Stimulated activated CD8-positive, alpha-beta memory T cell treated with anti-CD3 and anti-CD28 coated beads, Interleukin-2, amount 100 ng/mL, for 1 hour (primary cell): ENCODE measurements at regions not wholly inside any gene's neighbourhood (a gene's known extent, or its start where the extent isn't known, plus 50 kb on each side); places are given as distances from the start of the nearest gene placed in this dataset.
"Not testable (repeated sequence)": the region's sequence is repeated elsewhere in the genome, so short reads cannot be mapped to it uniquely, and the experiment has no call there.

Experiments used
- DNase-seq, 2 donors: peaks; one replicate each; pipeline ENCODE4 v3.0.0-alpha.2; 2020; ENCODE audit warnings: low read depth in 2 of 2

DNA sequence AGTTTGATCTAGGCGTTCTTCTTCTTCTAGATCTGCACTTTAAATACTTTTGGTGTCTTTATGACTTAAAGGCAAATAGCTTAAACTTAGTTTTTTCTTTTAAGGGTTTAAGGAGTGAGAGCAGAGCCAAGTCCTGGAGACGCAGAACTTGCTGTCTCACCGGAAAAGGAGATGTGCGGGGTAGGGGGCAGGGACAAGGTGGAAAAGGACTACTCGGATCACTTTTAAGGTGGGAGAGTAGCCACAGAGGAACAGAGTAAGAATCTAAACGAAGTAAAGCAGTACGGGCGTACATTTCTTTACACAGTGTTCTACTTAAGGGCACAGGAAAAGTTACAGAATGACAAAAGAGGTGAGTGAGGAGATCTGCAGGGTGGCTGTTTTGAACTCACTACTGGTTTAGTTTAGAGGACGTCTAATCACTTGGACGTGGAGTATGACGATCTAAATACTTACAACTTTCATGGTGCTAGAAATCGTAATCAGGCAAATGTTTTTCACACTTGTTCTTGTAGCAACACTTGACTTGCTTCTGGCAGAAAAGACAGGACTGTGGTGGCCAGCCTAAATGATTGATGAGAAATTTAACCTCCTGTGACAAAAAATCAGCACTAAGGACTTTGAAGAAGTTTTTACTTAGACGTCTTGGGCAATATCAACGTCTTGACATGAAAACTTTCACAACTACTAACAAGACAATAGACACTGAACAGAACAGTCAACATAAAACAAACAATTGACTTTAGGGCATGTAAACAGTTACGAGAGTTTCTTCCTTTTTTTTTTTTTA lies 127.0 kb downstream of the ART5 start:
- DNase-seq = not testable (repeated sequence)

DNA sequence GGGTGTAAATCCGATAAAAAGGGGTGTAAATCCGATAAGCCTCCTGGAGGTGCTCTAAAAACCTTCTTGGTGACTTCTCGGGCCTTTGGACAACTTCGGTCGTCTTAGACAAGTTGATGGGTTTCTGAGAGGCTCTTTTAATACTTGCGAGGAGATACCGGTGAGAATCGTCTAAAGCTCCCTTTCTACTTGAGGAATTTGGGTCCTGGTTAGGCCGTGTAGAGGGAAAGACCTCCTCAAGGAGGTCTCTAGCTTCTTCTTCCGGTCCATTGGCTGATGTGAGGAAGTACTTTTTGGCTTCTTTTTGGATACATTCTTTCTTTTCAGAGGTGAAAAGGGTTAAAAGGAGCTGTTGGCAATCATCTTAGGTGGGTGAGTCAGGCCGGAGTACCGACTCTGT lies 128.5 kb downstream of the ART5 start:
- DNase-seq = not testable (repeated sequence)

DNA sequence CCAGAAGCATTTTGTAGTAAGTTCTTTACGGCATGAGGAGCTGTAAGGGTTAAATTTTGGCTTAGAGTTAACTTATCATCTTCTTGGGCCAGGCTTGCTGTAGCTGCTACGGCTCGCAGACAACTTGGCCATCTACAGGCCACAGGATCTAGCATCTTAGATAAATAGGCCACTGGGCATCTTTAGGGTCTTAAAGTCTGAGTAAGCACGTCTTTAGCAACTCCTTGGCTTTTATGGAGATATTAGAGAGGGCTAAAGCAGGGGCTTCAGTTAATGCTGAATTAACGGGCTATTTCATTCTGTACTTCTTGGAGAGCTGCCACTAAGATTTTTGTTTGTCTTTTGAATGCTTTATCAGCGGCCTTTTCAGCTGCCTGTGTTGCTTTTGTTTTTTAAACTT lies 129.0 kb downstream of the ART5 start:
- DNase-seq = not testable (repeated sequence)

DNA sequence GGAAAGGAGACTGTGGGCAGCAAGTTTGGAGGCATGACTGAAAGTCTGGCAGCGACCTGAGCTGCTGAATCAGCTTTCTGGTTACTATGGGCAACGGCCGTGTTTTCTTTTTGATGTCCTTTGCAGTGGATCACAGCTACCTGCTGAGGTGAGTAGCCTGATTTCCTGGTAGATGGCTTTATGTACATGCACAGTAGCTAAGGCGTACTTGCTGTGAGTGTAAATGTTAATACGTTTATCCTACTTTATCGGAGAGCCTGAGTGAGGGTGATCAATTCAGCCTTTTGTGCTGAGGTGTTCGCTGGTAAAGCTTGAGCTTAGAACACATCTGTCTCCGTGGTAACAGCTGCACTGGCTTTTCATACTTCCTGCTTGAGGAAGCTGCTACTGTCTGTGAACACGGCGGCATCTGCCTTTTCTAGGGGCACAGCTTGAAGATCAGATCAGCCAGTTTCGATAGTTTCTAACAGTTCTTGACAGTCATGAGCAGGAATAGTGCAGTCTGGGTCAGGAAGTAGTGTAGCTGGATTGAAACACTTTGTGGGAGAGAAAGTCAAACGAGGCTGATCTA lies 129.6 kb downstream of the ART5 start:
- not testable (repeated sequence) for DNase-seq

DNA sequence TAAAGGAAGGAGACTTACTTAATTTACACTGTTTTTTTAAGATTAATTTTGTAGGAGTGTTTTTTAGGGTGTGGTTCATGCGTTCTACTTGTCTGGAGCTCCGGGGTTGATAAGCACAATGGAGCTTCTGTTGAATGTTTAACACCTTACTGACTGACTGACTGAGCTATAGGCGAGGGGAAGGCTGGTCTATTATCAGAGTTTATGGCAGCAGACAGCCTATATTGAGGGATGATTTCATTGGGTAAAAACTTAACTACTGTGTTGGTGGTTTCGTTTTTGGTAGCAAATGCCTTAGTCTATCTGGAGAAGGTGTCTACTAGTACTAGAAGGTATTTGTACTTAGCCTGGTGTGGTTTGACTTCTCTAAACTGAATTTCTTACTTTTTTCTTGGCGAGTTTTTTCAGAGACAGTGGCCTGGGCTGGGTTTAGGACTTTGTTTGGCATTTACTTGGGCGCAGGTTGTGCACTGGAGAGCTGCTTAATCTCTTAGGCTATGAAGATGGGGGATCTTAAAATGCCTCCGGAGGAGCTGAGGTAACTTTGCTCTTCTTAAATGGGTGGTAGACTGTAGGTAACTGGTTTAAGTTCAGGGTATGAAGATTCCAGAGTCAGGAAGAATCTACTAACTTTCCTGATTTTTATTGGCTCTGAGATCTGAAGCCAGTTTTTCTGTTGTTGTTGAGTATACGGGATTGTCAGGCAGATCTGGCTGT lies 130.2 kb downstream of the ART5 start:
- DNase-seq = not testable (repeated sequence)

DNA sequence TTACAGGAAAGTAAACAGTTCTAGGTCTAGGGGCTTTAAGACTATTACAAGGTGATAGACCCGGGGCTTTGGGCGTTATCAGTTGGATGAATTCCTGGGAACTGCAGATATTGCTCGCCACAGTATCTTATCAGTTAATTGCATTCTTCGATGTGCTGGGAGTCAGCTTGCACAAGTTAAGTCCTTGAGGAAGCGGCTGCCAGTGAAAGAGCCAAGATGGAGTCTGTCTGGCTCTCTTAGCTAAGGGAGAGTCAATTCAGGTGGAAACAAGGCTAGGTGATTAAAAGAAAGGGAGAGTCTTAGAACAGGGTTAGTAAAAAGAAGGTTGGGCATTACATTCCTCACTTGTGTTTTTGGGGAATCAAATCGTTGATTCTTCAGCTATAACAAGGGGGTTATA lies 130.6 kb upstream of the ZNF195 start:
- DNase-seq = not testable (repeated sequence)

DNA sequence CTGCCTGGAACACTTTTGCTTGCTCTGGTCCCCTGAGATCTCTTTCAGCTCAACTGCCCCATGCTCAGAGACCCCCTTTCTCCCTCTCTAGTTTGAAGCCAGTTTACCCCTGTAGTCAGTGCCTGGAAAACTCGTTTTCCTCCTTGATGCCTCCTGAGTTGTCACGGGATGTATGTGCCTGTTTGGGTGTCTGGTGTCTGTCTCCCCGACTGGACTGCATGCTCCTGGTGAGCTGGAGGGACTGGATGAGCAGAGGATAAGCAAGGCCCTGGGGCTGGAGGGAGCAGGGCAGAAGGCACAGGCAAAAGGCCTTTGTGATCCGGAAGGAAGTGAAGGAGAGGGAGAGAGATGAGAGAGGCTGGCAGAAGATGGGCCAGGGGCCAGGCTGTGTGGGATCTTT lies 120.3 kb upstream of the ZNF195 start:
- not testable (repeated sequence) for DNase-seq

DNA sequence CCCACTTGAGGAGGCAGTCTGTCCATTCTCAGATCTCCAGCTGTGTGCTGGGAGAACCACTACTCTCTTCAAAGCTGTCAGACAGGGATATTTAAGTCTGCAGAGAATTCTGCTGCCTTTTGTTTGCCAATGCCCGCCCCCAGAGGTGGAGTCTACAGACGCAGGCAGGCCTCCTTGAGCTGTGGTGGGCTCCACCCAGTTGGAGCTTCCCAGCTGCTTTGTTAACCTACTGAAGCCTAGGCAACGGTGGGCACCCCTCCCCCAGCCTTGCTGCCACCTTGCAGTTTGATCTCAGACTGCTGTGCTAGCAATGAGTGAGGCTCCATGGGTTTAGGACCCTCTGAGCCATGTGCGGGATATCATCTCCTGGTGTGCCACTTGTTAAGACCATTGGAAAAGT lies 119.4 kb upstream of the ZNF195 start:
- DNase-seq = not testable (repeated sequence)

DNA sequence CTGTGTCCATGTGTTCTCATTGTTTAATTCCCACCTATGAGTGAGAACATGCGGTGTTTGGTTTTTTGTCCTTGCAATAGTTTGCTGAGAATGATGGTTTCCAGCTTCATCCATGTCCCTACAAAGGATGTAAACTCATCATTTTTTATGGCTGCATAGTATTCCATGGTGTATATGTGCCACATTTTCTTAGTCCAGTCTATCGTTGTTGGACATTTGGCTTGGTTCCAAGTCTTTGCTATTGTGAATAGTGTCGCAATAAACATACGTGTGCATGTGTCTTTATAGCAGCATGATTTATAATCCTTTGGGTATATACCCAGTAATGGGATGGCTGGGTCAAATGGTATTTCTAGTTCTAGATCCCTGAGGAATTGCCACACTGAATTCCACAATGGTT lies 114.2 kb upstream of the ZNF195 start:
- DNase-seq = not testable (repeated sequence)

DNA sequence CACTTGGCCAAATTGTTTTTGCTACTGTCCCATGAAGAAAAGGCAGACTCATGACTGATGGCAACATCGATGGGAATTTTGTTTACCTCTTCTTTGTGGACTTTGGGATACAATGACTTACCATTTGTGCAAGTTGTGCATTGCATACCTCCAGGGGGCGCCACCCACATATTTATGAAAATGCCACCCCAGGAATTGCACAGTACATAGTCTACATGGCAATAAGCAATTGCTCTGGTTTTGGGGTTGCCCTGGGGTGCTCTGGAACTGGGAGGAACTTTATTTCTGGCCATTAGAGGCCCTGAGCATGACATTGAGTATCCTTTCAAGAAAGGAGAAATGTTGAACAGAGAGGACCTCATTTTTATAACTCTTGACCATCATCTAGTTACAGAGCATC lies 109.1 kb upstream of the ZNF195 start:
- DNase-seq = not testable (repeated sequence)

DNA sequence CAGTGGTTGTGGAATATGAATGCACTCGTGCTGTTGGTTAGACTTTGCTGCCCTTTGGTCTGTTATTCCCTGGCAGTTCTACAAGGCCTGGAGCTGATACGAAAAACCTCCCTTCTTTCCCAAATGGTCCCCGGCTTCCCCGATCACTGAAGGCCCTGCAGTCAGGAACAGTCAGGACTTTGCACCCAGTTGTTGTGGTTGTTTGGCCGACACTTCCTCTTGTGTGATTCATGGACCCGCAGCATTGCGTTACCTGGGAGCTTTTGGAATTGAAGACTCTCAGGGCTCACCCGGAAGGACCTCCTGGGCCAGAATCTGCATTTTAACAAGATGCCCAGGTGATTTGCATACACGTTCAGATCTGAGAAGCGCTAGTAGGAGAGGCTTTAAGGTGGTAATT lies 106.8 kb upstream of the ZNF195 start:
- DNase-seq = not testable (repeated sequence)

DNA sequence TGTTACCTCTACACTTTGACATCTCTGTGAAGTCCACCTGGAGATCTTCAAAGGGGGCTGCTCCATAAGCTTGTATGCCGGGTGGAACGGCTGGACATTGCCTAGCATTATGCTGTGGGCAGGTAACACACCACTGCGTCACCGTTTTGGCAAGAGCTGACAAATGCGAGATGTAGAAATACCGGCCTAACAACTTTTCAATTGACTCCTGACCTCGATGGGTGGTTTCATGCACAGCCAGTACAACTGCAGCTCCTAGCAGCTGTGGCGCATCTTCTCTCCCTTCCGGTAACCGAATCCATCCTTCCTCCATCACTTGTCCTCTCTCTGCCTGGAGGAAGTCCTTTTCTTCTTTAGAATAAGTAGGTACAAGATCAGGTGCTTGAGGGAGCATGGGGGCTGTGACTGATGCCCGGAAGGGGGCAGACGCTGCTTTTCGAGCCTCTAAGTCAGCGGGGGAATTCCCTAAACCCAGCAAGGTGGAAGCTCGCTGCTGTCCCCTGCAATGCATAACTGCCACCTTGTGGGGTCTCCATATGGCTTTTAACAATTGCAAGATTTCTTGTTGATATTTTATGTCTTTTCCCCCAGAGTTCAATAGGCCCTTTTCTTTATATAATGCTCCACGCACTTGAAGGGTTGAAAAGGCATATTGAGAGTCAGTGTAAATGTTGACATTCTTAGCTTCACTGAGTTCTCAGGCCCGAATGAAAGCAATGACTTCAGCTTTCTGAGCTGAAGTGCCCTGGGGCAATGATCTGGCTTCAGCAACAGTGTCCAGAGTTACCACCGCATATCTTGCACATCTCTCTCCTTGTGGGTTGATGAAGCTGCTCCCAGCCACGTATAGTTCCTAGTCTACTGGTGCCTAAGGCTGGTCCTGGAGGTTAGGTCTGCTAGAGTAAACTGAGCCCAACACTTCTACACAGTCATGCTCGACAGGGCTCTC lies 98.3 kb upstream of the ZNF195 start:
- not testable (repeated sequence) for DNase-seq

DNA sequence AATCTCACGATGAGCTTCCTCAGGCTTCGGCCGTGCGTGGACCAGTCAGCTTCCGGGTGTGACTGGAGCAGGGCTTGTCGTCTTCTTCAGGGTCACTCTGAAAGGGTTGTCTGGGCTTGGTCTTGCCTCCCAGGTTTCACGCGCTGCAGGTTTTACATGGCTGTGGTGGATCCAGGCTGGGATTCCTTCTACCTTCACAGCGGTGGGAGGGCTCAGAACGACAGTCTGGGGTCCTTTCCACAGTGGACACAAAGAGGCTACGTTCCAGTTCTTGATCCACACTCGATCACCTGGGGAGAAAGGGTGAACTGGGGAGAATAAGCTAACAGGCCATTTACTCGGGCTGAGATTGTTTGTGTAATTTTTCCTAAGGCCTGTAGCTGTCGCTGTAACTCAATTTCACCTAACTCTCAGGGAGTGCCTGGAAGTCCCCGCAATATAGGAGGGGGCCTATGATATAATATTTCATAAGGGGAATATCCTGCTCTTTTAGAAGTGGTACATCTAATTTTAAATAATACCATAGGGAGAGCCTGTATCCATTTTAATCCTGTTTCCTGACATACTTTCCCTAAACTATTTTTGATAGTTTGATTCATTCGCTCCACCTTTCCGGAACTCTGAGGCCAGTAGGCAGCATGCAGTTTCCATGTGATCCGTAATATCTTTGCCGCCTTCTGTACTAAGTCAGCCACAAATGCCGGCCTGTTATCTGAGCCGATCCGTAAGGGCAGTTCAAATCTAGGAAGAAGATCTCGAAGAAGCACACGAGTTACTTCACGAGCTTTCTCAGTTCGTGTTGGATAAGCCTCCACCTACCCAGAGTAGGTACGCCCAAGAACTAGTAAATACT lies 97.4 kb upstream of the ZNF195 start:
- DNase-seq = not testable (repeated sequence)

DNA sequence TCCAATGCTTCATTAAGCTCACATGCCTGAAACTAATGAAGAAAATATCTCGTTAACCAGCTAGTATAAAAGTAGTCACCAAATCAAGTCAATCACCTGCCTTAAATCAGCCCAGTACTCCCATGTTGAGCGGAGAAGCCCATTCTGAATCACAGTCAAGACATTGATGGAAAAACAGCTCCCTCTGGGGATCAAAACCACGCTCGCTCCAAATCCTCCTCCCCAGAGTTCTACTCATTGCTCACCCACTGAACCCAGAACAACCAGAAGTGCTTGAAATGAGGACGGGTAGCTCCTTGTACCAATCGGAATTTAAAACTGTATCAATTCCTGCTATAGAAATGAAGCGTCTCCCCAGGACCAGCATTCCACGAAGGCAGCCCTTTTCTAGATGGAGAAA lies 90.0 kb upstream of the ZNF195 start:
- not testable (repeated sequence) for DNase-seq

DNA sequence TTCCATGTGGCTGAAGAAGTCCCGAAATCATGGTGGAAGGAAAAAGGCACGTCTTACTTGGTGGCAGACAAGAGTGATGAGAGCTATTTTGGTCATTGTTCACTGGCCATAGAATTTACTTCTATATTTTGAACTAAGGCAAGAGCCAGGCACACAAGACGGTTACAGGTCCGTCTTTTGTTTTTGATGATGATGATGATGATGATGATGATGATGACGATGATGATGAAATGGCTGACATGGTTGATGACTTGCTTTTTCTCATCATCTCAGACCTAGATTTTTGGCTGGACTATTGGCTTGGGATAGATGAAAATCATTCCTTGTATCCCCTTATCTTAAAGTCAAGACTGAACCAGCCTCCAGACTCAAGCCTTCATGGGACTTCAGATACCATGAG lies 88.7 kb upstream of the ZNF195 start:
- not testable (repeated sequence) for DNase-seq

DNA sequence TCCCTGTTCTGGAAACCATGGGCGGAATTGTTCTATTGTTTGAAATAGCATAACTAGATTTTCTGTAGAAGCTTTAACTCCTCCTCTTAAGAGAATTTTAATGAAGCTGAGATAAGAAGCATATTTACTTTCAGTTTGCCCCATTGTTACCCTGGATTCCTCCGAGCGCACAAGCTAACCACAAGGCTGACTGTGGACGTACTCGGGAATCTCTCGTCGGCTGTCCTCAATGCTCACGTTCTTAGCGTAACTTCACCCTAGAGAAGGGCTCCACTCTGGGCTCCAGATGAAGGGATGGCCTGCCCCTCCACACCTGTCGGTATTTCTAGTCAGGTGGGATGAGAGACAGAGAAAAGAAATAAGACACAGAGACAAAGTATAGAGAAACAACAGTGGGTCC lies 76.7 kb upstream of the ZNF195 start:
- not testable (repeated sequence) for DNase-seq

DNA sequence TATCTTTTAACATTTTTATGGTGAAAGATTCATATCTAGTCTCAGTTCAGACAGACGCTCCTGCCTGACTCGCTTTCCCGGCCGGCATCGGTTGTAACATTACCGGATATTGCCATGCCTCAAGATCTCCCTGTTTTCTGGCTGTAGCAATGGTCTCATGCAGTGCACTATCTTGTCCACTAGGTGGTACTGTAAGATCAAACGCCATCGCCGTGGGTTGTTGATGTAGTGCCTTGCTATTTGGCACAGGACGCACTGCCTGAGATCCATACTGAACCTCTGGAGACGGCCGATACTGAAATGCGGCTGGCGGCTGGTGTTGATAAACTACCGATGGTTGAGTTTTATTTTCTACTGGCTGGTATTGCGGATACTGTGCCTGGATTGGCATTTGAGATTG lies 75.9 kb upstream of the ZNF195 start:
- DNase-seq = peak; percentile 6 to 8

DNA sequence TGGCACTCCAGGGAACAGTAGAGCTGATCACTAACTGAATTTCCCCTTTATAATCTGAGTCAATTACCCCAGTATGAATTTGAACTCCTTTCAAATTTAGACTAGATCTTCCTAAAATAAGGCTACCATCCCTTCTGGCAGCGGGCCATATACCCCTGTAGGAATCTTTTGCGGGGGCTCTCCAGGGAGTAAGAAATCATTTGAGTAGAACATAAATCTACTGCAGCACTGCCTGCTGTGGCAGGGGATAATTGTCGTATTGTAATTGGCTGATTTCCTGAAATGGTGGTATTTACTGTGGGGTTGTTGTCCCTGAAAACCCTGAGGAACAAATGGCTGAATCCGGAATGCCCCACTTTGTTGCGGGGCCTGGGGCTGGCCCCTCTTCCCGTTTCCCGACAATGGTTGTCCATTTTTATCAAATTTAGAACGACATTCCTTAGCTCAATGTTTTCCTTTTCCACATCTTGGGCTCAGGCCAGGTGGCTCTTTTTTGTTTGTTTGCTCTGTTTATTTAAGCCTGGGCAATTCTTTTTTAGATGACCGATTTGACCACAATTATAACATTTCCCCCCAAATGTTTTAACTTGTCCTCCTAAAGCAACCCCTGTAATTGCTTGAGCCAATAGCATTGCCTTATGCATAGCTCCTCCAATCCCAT lies 74.8 kb upstream of the ZNF195 start:
- DNase-seq = not testable (repeated sequence)

DNA sequence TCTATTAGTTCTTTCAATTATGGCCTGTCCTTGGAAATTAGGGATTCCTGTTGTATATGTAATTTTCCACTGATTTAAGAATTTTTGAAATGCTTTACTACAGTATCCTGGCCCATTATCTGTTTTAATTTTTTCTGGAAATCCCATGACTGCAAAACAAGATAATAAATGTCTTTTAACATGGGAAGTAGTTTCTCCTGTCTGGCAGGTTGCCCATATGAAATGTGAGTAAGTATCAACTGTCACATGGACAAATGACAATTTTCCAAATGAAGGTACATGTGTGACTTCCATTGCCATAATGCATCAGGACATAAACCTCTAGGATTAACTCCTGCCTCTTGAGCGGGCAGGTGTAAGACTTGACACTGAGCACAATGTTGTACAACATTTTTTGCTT lies 71.9 kb upstream of the ZNF195 start:
- DNase-seq = not testable (repeated sequence)

DNA sequence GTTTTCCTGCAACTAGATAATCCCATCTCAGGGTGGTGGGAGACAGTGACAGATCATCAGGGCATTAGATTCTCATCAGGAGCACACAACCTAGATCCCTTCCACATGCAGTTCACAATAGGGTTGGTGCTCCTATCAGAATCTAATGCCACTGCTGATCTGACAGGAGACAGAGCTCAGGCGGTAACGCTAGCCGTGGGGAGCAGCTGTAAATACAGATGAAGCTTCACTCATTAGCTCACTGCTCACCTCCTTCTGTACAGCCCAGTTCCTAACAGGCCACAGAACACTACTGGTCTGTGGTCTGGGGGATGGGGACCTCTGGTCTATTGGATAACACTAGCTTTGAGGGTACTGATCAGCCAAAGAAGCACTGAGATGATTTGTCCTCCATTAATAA lies 66.6 kb upstream of the ZNF195 start:
- DNase-seq = not testable (repeated sequence)
